NOMO-1 treated with DMSO at 0.1 percent for 48 hours (cell line): ENCODE measurements at regions not wholly inside any gene's neighbourhood (a gene's known extent, or its start where the extent isn't known, plus 50 kb on each side); places are given as distances from the start of the nearest gene placed in this dataset.

ENCODE experiments used
- DNase-seq: peaks from one replicate; lab custom pipeline; 2025; ENCODE audit not compliant: unreplicated experiment; lab: John Stamatoyannopoulos, UW

DNA sequence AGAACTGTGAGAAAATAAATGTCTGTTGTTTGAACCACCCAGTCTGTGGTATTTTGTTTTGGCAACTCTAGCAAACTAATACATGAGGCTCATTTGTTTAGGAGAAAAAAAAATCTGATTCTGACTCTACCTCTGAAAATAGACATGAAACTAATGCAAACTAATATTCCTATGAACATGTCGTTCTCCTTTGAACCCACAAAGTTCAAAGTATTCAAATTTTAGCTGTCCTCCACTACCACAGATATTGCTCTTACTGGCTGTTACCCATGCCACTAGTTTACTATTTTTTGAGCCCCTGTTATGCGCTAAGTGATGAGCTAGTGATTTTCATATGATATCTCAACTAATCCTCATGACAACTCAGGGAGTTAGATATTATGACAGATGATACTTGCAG, 58.8 kb upstream of the ZNF804B start:
- no peak for DNase-seq

DNA sequence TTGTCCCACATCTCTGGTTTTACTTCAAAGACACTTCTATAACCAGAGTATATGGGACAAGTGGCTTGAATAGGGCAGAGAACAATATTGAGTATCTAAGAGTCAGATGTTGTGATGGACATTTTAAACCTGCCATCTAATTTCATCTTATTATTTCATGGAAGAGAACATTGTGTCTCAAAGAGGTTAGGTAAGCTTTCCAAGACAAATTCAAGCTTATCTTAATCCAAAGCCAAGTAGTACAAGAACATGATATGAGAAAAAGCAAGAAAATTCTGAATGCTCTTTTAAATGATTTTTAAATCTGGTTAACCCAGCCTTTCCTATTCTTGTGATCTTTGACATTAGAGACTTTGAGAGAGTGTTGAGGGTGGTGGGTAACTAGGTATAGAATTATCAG, 65.3 kb upstream of the ZNF804B start:
- DNase-seq, result no peak

DNA sequence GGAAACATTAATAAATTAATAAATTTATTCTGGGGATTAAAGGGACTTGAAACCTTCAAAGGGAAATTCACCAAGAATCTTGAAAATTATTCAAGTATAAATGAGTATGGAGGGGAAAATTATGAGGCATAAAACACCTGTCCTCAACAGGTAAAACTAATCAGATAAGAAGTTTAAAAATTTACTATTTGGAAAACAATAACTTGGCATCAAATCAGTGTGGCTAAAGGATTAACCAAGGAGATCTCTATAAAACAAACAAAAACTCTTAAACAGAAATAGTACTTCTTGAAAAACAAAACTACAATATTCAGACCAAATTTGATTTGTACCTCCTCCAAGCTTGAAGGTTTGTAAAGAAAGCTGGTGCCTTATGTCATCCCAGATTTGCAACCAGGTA, 66.4 kb upstream of the ZNF804B start:
- DNase-seq, result no peak

DNA sequence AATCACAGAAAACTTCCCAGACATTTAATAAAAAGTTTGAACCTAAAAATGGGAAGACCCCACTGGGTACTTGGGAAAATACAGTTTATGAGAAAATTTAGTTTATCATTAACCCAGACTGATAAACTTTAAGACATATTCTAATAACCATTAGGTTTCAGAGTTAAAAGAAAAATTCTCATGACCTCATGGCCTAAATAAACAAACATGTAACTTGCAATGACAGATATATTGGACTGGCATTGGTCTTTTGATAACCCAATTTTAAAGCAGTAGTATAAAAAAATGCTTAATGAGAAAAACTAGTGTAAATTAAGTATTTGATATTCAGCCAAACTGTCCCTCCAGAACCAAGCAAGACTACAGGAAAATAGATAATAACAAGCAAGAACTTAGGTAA, 67.0 kb upstream of the ZNF804B start:
- no peak for DNase-seq

DNA sequence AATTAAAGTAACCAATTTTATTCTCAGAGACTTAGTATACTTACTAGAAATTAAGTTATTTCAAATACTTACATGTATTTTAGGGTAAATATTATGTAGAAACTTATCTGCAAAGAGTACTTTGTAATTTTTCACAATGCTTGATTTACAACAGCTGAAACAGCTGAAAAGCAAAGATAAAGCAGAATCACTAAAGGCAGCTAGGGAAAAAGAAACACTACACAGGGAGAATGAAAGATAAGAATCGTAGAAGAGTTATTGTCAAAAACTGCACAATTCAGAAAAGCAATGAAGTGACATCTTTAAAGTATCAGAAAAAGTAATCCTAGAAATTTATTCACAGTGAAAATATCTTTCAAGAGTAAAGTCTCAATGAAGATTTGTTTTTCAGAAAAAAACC, 69.7 kb upstream of the ZNF804B start:
- no peak for DNase-seq

- no peak for DNase-seq
Observed at GRCh38 chr7:88688222-88688621, 71.3 kb upstream of the ZNF804B start.

GRCh38 chr7:88686468-88687229, 72.9 kb upstream of the ZNF804B start:
- DNase-seq, result no peak

DNA sequence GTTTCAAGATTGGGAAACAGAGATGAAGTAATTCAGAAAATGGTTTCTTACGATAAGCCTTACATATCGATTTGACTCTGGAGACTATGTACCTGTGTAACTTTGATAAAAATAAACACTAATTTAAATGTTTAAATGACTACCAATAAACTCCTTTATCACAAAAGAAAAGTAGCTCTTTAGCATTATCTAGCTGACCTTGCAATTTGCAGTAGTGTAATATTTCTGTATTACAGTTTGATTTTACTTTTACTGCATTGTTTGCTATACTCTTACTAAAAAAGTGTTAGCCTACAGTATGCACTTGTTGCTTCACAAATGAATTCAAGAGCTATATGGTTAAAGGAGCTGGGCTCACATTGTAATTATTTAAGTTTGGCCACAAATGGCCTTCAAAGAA, 77.8 kb upstream of the ZNF804B start:
- DNase-seq, result no peak

- DNase-seq, result no peak
Observed at GRCh38 chr7:88670536-88670935, 89.0 kb upstream of the ZNF804B start.

DNA sequence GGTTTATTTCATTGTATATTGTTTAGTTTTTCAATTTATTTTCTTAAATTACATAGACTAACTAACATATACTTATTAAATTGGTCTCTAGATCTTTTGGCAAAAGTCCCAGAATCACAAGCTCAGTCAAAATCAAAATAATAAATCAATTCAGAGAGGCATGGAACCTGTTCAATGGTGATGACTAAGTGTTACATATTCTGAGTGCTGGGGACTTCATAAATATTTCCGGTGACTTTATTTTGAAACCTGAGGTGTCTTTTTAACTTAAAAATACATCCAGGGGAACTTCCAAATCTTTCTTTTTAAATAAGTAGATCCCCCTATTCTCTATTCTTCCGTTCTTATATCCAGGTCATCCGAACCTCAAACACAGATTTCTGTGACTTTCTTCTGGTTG, 89.6 kb upstream of the ZNF804B start:
- no peak for DNase-seq

- DNase-seq, result no peak
Observed at GRCh38 chr7:88668591-88668990, 90.9 kb upstream of the ZNF804B start.

DNA sequence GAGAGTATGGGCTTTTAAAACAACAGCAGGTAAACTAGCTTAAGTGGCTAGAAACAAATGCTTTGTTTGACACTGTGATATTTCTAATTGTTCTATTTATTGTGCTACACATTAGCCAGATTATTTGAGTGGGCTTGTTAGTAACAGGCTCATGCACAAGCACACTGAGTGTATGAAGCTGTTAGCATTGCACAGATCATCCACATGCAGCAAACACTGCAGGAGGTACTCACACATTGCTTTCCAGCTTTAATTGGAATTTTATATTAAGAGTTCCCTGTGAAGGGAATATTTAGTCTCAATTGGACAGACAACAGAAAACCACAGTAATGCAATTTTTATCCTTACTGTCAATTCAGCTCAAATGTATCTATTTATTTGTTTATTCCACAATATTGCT, 92.9 kb upstream of the ZNF804B start:
- no peak for DNase-seq

DNA sequence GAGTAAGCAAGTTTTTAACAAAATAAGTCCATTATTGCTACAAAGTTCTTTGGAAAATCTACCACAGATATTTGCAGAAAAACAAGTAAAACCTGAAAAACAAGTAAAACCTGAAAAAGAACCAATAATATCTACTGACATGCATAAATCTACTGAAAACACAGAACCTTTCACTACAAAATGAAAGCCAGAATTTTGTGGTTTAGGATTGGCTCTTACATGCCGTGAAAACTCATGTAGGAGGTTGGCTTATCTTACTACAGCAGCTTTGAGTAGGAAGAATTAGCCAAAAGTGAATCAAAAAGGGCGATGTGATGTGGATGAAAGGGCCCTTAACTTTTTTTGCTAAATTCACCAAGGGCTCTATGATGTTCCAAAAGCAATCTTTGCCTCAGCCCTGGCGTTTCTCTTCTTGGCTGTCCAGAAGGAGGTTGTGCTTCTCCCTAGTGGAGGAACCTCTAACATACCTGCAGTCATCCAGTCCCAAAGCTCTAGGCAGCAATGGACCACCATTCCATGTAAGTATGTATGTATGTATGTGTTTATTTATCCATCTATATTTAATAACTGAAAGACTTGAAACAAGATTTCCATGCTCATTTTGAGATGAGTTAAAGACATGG, 93.5 kb upstream of the ZNF804B start:
- no peak for DNase-seq

- no peak for DNase-seq
Observed at GRCh38 chr7:88664630-88665233, 94.8 kb upstream of the ZNF804B start.

DNA sequence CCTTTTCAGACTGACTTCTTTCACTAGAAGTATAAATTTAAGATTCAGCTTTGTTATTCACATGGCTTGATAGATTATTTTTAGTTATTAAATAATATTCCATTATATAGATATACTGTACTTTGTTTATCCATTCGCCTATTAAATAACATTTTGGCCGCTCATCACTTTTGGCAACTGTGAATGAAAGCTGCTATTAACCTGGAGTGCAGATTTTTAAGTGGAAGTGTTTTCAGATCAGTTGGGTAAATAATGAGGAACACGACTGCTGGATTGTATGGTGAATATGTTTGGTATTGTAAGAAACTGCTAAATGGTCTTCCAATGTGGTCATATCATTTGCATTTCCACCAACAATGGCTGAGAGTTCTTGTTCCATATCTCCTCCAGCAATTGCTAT, 97.6 kb upstream of the ZNF804B start:
- DNase-seq, result no peak

DNA sequence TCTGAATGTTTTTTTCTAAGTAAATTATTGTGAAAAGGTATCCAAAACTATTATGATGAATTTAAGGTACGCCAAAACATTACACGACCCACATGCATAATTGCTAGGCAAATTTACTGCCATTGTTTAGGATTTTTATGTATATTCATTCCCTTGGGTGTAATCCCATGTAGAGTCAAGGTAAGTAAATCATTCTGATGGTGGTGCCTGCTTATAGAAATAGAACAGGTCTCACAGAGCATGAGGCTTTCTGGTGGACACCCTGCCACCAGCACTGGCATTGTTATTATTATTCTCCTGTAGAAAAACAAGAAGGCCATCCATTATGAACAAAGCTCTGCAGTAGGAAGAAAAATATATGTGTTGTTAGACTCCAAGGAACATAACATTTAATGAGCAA, 111.7 kb upstream of the ZNF804B start:
- DNase-seq, result no peak

- DNase-seq, result no peak
Observed at GRCh38 chr7:88638583-88638982, 120.9 kb upstream of the ZNF804B start.

- DNase-seq, result no peak
Observed at GRCh38 chr7:88637795-88638194, 121.7 kb upstream of the ZNF804B start.

DNA sequence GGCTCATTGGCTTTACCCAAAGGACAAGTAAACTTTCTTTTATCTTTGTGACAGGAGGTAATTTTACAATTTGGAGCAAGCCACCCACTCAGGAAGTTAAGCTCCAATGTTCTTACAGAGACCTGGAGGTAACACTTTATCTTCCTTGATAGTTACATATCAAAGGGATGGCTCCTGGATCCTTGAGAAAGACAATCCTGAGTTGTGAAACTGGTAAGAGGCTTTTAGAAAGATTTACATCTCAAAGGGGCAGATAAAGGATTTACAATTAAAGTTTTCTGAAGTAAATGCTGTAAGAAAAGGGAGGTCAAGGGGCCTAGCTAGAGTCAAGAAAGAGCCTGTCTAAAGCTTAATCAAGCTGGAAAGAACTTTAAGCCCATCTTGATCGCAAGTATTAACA, 124.4 kb upstream of the ZNF804B start:
- no peak for DNase-seq

DNA sequence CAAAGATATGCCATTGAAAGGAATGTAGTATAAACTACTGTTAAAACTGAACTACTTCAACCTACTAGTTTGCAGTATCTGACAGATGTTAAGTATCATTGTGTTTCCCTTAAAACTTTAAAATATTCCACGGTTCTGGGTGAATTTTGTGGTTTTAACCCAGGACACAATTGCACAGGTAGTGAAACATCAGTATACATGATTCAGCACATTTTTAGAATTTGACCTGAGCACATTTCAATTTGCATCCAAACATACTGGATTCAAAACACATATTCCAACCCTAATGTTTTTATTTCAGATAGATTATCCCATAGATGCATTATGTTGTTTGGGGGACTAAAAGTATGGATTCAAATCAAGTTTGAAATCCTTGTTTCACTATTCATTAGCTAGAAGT, 129.9 kb upstream of the ZNF804B start:
- DNase-seq, result no peak

GRCh38 chr7:88628363-88629085, 131.0 kb upstream of the ZNF804B start:
- no peak for DNase-seq

DNA sequence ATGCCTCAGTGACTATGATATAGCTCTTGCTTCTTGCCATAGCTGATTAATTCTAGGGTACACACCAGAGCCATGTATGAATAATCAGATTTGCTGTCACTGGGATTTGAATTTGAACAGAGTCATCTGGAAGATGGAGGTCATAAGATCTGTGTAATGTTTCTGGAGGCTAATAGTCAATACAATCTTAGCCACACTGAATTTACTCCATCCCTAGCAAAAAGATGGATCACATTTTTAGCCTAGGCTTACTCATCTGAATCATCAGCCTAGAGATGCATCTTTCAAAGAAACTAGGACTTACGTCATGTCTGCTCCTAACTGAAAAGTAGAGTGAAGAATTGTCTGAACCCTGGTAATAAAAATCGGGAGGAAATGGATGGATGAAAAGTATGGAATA, 142.3 kb upstream of the ZNF804B start:
- DNase-seq, result no peak
